DMS 273 (cell line): ENCODE measurements at regions not wholly inside any gene's neighbourhood (a gene's known extent, or its start where the extent isn't known, plus 50 kb on each side); places are given as distances from the start of the nearest gene placed in this dataset.

Source experiments
- DNase-seq: peaks from one replicate; lab custom pipeline; 2025; ENCODE audit not compliant: unreplicated experiment; lab: John Stamatoyannopoulos, UW

DNA sequence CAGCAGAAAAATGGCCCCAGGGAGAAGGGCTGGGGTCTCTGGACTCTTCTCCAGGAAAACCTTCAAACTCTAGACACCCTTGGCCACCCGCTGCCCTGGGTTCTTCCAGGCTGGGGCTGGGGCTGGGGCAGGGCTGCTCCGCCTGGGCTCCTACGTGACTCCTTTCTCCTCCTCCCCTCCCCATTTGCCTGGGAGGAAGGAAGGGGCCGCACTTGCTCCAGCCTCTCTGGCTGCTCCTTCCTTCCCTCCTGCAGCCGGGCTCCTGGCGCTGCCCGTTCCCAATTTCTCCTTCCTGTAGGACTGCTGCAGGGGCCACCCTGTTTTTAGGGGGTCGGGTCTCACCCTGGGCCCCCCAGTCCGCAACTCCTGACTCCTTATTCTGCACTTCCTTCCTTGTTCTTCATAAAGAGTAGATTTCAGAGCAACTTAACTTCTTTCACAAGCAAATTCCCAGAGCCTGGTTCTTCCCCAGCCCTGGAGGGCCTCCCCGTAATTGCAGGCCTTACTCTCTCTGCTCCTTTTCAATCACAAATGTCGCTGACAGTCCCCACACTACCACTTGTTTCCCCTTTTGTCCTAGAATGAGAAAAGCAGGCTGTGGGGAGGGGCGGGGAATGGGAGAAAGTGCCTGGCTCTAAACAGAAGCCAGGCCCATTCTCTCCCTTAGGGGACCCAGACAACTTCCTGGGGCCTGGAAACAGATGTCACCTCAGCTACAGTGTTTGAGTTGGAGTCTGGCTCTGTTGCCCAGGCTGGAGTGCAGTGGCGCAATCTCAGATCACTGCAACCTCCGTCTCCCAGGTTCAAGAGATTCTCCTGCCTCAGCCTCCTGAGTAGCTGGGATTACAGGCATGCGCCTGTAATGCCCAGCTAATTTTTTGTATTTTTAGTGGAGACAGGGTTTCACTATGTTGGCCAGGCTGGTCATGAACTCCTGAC is 137.8 kb downstream of the ENGASE start:
- DNase-seq, result no peak

DNA sequence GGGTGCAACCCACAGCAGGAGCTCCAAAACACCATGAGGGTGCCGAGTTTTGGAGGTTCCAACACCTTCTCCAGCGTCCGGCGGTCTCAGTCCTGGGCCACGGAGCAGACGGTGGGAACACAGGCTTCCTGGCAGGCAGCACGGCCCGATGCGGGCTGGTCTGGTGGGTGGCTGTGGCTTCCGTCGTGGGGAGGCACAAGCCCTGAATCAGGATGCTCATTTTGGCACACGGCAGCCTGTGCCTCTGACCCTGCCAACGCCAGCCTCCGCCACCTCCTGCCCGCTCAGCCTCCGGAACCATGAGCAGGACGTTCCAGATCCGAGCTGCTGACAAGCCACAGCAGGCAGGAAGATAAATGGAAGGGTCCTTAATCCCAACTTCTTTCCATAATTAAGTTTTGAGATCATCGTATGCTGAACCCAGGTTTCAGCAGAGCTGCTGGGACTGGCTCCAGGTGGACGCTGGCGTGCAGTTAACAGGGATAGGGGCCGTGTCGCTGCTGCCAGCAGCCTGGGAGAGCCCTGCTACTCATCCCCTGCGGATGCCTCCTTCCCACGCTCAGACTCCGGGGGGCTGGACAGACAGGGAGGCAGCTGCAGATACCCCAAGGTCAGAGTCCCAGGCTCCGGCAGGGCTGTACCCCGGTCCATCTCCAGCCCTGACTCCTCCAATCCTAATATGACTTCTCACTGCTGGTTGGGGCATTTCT is 136.6 kb downstream of the ENGASE start:
- DNase-seq, result no peak

DNA sequence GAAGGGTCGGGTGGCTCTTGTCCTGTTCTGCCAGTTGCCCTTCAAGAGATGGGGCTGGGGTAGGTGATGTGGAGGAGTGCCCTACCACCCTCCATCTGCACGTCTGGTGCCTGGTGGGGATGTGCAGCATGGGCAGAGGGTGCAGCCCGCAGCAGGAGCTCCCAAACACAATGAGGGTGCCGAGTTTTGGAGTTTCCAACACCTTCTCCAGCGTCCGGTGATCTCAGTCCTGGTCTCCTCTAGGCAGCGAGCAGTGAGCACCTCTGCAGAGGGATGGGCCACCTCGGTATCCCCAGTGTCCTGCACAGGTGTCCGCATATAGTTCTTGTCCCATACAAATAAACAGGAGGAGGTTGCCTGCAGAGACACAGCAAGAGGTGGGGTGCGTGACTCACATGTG is 136.0 kb downstream of the ENGASE start:
- DNase-seq, result no peak

DNA sequence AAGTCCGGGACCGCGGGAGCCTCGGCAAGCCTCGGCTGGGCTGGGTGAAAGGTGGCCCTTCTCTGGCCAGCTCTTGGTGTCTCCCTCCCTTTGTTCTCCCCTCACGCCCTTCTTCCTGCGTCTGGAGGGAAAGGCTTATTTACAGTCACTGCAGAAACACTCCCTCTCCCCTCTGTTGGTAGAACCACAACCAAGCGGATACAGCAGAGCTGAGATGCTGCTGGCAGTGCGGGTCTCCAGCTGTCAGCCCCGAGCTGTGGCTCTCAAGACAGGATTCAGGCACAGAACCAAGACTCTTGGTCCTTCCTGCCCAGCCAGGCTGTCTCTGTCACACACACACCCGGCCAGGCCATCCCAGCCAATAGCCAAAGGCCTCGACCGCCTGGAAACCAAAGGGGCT is 133.3 kb downstream of the ENGASE start:
- no peak for DNase-seq

DNA sequence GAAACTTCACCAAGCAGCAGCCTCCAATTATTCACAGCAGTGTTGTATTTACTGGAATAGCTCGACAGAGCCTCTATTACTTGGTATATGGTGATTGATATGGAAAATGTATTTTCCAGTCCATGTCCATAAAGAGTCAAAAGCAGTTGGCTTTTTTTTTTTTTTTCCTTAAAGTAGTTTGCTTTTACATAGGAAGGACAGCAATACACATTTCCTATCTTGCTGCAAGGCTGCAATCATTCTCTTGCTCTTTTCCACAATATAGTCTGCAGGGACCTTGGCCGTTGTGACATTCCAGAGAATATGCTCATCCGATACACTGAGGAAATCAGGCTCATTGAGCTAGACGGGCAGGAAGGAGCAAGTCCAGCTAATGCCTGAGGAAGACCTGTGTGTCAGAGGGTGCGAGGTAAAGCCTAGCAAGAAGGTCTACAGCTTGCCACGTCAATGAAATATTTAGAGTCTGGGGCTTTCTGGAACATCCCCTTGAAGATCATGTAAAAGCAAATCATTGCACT is 131.1 kb downstream of the ENGASE start:
- DNase-seq, result no peak

DNA sequence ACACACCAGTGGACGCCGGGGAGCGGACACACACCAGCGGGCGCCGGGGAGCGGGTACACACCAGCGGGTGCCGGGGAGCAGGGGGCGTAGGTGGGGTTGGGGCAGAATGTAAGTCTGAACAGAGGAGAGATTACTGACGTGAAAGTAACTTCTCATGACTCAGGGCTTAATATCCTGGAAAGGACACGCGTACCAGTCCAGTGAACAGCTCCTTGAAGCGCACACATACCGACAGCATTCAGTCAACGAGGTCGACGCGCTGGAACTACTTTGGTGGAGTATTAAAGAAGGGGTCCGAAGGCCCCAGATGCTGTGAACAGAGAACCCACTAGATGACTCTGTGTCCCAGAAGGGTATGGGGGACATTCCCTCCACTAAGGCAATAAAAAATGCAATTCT is 129.6 kb downstream of the ENGASE start:
- no peak for DNase-seq

DNA sequence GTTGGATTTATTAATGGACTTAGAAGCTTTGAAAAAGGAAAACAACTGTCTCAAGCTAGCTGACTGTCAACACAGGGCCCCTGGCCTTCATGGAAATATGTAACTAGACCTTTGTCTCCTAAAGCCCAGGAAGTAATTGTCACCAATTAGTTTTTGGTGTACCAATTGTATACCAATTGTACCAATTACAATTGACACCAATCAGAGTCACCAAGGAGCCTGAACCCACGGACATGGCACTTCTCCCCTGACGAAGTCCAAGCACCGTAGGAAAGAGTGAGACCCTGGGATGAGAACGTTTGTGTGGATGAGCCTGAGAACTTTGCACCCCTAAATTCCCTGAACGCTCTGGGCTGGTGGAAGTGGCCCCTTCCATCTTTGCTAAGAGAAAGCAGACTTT is 129.0 kb downstream of the ENGASE start:
- DNase-seq, result no peak

DNA sequence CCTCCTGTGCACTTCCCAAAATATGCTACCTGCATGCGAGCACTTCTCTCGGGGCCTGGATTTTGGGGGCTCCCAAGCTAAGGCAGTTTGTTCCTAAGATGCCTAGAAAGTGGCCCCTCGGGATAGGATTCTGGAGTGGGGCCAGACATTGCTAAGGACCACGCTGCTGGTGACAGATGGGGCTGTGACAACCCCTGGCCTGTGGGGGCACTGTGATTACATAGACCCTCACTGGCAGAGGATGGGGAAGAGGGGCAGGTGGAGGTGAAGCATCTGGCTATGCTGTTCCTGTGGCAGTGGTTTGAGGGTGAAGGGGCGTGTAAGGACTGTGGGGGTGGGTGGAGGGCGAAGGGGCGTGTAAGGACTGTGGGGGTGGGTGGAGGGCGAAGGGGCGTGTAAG is 128.4 kb downstream of the ENGASE start:
- peak; percentile 52 for DNase-seq

DNA sequence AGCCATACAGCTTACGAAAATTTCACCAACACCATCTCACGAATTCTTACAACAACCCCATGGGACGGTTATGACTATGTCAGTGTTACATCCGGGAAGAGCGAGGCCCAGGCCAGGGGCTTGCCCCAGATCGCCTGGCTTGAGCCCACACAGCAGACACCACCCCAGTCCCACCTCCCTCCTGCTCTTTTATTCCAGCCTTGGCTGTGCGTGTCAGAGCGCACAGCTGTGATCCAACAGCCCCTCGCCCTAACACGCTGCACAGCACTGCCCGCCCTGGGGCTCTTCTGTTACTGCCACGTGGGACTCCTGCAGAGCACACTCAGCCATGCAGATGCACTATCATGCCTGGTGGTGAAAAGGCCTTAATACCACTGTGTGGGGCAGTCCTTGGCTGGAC is 127.9 kb downstream of the ENGASE start:
- DNase-seq, result no peak

DNA sequence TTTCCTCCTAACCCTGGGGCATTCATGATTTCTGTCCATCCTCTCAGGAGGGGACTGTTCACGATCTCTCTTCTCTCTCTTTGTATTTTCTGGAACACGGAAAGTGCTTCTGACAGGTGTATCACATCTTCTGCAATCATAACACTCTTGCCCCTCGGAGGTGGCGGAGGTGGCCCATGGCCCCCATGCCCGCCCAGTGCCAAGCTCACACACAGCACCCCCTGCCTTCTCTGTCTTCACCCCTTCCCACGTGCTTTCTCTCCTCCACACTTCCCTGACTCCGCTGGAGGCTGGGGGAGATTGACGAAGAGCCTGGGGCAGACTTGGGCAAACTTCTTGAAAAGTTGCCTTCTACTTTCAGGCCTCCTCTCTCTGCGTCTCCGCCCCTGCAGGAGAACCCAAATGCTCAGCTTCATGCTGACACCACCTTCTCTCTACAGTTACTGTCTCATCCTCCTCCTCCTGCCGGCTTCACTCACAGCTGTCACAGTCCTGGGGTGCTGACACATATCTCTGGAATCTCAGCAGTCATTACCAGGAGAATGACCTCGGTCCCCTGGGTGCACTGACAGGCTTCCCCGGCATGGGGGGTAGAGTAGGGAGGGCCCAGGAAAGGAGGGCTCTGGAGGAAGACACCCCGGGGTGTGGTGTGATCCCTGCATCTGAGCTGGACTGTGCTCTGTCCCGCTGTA is 127.1 kb downstream of the ENGASE start:
- DNase-seq, result peak; percentile 32

DNA sequence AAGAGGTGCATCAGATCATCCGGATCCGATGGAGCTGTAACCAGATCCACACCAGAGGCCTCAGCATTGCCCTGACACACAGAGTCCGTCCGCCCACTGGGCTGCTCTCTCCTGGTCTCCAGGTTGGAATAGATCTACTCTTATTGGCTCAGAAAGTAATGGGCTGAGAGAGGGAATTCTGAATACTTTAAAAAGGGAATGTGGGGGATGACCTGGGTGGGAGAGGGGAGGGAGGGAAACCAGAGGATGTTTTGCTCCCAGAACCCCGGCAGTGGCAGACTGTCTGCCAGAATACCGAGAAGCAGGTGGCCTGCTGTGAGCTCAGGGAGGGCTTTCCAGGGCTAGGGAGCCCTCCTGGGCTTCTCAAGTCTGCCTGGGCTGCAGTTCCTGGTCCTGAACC is 126.5 kb downstream of the ENGASE start:
- DNase-seq, result no peak

DNA sequence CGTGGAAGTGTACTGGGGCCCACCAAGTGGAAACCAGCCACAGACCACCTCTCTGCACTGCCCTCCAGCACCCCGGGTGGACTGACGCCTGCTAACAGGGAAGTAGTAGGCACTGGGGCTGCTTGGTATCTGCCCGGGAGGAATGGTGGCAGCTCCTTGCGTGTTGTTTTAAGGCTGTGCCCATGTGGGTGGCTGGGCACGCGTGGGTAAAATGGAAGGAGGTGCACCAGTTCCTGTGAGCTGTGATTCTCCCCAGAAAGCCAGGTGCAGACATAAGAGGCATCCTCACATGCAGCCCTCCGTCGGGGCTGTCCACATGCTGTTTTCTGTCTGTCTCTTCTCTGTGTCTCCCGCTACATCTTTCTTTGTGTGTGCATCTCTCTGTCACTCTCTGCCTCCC is 122.3 kb downstream of the ENGASE start:
- DNase-seq, result no peak

DNA sequence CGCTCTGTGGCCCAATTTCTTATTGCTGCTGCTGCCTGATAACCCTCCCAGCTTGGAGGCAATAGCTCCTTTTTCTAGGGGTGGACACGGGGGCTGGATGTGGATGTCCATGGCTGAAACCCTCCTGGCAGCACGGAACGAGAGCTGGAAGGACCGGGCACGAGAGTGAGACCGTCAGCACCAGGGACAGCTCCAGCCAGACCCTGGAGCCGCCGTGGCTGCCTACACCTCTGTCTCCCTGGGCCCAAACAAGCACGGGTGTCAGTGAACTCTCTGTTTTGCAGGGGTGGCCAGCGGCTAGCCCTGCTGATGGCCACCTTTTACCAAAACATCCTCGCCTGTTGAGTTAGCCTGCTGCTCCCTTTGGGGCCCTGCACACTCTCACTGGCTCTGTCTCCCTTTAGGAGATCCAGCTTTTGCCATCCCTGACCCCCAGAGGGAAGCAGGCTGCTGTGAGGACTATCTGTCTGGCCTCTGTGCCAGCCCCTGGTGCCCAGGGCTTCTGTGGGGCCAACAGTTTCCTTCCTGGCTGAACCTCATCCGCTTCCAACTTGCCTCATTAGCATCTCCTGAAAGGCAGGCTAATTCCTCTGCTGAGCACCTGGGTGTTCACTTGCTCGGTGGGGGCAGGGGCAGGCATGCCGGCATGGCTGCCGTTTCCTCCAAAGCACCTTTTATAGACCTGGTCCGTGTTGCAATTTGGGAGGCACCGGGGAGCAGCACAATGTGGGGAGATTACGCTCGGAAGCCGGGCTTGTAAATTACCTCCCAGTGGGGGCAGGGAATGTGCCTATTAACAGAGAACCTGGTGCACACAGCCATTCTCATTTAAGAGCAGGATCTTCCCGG is 118.1 kb downstream of the ENGASE start:
- peak; percentile 41 for DNase-seq

DNA sequence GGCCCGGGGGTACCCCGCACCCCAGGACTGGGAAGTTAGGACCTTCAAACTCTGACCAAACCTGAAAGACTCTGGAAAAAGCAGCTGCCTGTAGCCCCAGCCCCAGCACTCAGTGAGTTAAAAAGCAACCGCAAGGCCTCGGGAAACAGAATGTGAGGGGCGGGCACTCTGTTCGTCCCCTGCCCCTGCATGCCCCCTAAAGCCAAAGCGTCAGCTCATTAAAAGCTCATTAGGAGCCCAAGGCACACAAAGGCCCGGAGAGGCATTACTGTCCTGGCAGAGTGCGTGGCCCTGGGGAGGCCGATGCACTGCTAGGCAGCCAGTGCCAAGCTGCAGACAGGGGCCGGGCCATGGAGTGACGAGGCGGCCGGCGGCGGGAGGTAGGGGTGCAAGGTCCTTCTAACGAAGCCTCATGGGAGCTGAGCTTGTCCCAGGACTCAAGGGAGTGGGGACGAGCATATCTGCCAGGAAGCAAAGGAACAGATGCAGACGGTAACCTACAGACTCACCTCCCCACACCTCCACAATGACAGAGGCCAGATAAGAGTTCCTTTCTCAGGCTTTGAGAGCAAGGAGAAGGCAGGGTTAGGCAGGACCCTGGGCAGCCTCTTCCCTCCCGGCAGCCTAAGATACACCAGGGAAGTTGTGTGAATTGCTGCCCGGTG is 116.8 kb downstream of the ENGASE start:
- no peak for DNase-seq

DNA sequence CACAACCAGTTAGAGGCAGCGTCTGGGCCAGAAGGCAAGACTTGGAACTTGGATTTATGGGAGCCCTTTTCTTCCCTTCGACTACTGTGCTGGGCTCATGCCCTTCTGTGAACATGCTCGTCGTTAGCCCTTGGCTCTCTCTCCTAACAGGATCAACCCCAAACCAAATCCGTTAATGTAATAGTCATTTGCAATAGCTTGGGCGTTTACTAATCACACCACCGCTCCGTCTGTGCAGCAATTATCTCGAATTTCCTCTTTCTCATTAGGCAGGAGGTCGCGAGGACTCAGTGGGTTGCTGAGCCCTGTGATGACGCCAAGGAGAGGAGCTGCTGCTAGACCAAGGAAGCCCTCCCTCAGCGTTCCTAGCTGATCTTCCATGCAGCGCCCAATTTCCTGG is 114.7 kb downstream of the ENGASE start:
- DNase-seq, result no peak

DNA sequence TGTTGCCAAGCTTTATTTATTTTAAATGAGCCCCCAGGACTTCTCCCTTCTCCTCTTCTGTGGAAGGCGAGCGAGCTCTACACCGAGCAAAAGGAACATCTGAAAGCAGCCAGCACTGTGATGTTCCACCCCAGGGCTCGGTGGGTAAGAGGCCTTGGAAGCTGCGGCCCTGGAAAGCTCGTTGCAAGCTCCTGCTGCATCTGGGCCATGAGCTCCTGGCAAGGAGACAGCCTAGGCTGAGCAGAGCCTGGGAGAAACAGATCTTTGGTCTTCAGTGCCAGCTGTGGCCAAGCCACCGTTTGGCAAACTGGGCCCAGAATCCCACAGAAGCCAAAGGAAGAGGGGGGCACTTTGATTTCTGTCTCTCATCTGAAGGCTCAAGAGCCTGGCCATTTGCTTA is 114.1 kb downstream of the ENGASE start:
- DNase-seq, result peak; percentile 38

DNA sequence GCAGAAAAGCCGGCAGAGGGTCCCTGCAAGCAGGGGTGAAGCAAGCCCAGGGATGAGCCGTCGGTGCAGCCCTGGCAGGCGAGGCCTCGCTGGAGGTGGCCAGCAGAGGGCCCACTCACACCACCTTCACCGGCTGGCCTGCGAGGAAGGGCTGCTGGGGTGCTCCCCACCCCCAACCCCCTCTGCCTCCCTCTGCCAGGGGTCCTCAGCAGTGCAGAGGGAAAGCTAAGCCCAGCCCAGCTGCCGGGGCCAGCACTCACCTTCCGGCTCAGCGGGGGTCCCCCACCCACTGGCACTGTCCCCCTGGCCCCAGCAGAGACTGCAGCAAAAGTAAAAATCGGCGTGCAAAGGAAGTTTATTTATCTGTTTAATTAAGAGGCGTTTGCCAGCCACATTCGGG is 113.4 kb downstream of the ENGASE start:
- peak; percentile 77 for DNase-seq

DNA sequence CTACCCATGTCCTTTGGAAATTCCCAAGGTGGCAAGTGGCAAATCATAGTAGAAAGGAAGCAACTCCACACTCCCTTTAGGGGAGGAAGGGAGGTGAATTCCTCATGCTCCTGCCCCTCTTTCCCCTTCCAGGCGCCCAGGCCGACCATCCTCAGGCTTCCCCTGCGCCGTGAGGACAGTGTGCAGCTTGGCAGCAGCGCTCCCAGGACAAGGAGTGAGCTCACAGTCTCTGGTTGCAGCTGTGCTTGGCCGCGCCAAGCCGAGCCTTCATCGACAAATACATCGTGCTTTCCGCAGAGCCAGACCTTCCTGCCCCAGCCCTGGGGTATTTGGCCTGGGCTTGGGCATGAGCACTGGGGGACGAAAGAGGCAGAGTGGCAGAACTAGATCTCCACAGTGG is 112.6 kb downstream of the ENGASE start:
- no peak for DNase-seq

DNA sequence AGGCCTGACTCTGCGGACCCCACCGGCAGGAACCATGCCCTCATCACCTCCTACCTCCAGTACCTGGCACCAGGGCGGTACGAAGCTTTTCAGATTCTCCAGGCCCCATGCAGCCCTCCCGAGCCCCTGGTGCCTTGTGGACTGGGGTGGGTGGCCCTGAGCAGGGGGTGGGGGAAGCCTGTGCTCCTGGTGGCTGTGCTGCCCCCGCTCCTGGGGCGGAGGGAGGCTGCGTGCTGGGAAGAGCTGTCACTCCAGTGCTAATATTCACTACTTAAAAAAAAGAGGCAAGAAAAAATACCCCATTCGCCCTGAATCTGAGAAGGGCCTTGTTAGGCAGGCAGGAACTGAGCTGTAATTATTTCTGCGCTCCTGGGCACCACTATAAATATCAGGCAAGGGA is 111.8 kb downstream of the ENGASE start:
- no peak for DNase-seq

DNA sequence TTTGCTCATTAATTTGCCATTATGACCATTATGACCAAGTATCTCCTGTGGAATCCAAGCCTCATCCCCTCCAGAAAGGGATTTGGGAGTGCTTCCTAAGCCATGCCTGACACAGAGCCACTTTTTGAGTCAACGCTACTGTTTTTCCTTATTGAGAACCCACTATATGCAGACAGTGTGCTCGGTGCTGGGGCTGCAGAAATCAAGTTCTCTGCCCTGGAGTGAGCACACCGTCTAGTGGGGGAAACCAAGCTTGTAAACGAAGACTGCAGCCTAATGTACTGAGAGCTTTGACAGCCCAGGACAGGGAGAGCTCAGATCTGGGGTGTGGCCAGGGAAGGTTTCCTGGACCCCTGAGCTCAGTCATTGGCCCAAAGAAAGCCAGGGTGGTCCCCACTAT is 111.0 kb downstream of the ENGASE start:
- no peak for DNase-seq
